ENCODE measurements at regions not wholly inside any gene's neighbourhood (a gene's known extent, or its start where the extent isn't known, plus 50 kb on each side); places are given as distances from the start of the nearest gene placed in this dataset.
A peak's percentile ranks its signal among the peaks of the same experiment; 100 is the strongest.
"Not testable (repeated sequence)": the region's sequence is repeated elsewhere in the genome, so short reads cannot be mapped to it uniquely, and the experiment has no call there.

DNA sequence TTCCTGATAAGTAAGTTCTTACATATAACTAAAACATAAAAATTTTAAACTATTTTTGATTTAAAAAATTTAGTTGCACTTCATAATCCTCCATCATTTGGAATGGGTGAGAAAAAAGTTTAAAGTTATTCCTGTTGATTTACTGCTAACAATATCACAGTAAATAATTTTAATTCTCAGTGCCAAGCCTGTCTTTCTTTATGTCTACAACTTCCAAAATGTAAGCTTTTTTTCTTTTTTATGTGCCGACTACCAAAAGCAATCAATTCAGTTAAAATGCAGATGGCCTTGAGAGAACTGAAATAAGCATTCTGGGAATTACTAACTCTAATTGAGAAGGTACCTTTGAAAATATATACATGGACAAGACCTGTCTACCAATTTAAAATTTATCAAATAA is 1224.3 kb upstream of the B3GALT2 start:
- ATAC-seq = no peak
- intact Hi-C loops (cut with DNase I) = no loop called here
- DNase-seq = no peak

DNA sequence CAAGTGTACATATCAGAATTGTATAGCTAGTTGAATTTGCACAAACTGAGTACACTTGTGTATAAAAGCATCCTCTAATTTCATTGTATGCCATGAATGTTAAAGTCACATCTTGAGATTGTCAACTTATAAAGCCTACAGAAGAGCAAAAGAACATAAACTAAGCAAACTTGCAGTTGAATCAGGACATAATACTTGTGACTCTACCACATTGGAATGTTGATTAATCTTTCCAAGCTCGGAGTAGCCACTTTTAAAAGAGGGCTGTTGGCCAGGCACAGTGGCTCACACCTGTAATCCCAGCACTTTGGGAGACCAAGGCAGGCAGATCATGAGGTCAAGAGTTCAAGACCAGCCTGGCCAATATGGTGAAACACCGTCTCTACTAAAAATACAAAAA is 1220.8 kb upstream of the B3GALT2 start:
- intact Hi-C loops (cut with DNase I); ATAC-seq; DNase-seq: not testable (repeated sequence)

DNA sequence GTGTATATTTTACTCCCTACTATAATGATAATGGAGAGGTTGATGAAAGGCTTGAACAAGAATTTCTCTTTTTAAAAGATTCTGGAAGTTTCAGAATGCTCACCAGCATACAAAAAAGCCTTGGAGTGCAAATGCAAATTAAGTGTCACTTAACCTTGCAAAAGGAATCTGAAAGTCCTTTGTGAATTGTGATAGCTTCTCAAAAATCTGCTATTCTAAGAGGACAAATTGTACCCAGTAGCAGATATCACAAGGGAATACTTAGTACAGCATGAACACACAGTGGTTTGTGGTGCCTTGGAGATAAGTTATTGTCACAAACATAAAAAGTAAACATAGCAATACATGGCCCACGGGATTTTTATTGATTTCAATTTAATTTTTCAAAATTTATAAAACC is 1208.3 kb upstream of the B3GALT2 start:
- ATAC-seq = no peak
- intact Hi-C loops (cut with DNase I) = no loop called here
- no peak for DNase-seq

DNA sequence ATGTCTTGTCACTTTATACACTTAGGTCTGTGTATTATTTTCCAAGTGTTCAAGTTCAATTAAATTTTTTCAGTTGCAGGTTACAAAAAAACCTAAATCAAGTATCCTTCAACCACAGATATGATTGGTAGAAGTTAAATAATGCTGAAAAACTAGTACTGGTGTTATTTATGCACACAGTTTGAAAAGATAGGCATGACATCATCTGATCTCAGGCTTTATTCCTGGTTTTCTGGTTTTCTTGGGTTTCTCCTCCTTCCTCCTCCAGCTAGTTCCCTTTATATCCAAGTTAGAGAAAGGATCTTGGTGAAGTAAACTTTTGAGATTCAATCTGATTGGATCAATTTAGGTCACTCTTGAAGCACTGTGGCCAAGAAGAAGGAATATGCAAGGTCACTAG is 1201.1 kb upstream of the B3GALT2 start:
- intact Hi-C loops (cut with DNase I) = no loop called here
- ATAC-seq (no peak), DNase-seq (no peak)

DNA sequence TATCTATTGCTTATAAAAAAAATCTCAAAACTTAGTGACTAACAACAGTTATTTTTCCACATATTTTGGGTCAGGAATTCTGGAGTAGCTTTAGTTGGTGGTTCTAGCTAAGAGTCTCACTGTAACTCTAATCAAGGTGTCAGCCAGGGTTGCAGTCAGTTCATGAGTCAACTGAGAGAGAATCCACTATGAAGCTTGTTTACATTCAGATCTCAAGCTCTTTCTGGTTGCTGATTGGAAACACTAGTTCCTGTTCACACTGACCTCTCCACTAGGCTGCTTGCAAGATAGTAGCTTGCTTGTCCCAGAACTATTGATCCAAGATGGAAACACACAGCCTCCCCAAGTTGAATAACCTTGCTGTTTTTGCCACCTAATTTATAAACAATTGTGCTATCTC is 1192.1 kb upstream of the B3GALT2 start:
- ATAC-seq (no peak), DNase-seq (no peak)
- intact Hi-C loops (cut with DNase I) = no loop called here

DNA sequence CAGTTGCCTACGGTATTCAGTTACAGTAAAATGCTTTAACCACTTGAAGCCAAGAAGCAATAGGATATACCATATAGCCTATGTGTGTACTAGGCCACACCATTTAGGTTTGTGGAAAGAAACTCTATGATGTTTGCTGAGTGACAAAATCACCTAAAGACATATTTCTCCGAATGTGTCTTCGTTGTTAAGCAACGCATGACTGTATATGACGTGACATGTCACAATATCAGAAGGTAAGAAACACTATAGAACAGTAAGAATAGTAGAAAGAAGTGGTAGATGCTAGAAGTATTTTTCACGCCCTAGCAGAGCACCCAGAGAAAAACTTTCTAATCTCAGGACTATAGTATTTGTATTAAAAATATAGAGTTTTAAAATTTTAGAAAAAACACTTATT is 1188.2 kb upstream of the B3GALT2 start:
- intact Hi-C loops (cut with DNase I) = no loop called here
- ATAC-seq (no peak), DNase-seq (no peak)

DNA sequence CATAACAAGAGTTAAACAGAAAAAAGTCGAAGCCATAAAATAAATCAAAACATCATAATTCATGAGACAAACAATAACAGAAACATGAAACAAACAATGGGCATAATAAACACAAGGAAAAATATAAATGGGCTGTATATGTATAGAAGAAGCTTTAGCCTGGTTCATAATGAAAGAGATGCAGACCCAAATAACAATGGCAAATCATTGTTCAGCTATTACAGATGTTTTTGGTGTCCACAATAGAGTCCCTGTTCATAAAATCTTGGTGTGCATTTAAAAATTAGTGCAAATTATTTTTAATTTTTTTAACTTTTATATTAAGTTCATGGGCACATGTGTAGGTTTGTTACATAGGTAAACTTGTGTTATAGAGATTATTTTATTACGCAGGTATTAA is 1185.9 kb upstream of the B3GALT2 start:
- DNase-seq (no peak), ATAC-seq (no peak)
- intact Hi-C loops (cut with DNase I) = no loop called here

DNA sequence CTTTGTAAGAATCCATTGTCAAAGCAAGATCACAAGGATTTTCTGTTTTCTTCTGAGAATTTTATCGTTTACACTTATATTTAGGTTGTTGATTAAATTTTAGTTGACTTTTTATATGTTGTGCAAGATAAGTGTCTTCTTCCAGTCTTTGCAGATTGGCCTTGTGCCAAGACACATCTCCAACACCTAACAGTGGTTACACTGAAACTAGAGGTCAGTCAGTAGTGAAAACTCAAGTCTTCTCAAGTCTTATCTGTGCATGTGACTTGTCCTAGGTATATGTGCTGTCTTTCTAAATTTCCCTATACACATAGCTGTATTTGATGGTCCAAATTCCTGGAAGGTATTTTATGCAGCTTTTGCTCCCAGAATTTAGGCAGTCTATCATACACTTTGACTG is 1183.2 kb upstream of the B3GALT2 start:
- no peak for DNase-seq
- no peak for ATAC-seq
- intact Hi-C loops (cut with DNase I) = no loop called here

DNA sequence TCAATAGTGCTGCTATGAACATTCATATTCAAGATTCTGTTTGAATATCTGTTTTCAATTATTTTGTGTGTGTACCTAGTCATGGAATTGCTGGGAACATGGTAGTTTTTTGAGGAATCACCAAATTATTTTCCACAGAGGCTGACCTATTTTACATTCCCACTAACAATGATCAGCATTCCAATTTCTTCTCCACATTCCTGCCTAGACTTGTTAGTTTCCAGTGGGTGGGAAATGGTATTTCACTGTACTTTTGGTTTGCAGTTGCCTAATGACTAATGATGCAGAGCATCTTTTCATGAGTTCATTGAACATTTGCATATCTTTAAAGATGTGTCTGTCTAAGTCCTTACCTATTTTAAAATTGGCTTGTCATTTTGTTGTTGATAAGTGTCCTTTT is 1182.6 kb upstream of the B3GALT2 start:
- intact Hi-C loops (cut with DNase I) = no loop called here
- no peak for ATAC-seq
- DNase-seq = no peak

DNA sequence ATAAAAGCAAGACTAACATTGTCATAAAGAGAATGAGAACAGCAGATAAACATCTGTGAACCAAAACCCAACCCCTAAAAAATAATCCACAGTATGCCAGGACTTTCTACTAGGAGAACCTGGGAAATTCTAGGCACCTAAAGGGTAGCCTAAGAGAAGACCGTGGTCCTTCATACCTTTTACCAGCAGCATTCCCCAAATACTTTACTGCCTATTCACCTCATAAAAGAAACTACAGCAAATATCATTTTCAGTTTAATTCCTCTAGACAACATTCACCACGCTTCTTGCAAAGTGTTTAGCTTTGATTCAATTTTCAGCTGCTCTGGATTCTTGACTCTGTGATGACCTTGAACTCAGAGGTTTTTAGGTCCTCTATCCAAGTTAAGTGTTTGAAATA is 1180.7 kb upstream of the B3GALT2 start:
- intact Hi-C loops (cut with DNase I) = no loop called here
- ATAC-seq (no peak), DNase-seq (no peak)

DNA sequence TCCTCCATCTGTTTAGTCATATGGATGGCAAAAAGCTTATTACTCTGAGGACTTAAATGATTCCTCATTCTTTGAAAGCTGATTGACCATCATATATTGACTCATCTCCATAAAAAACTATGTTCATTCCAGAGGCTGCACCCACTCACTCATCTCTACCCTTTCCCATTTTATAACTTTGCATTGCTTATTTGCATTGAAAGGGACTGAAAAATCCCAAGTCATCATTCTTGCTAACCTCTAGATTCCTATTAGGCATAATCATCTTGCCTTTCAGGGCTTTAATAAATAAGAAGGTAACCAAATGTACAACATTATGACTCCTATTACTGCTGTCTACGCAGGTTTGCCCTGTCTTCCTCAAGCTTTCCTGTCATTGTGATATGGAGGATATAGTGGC is 1180.3 kb upstream of the B3GALT2 start:
- no peak for DNase-seq
- no peak for ATAC-seq
- intact Hi-C loops (cut with DNase I) = no loop called here

DNA sequence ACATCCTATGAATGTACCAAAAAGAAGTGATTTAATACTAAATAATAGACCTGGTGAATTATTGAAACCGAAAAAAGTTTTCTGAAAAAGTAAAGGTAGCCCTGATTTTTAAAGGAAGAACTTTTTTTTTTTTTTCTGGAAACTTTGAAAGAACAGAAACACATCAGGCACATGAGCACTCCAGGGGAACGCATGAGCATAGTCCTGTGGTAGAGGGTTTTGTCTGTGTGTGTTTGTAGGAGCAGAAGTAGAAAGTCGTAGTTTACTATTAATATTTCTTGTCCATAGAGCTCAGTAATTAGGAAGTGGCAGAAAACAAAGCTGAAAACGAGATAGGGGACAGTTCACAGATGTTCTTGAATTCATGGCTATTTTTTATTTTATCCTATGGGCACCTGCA is 1175.9 kb upstream of the B3GALT2 start:
- DNase-seq (no peak), ATAC-seq (no peak)
- intact Hi-C loops (cut with DNase I) = no loop called here

DNA sequence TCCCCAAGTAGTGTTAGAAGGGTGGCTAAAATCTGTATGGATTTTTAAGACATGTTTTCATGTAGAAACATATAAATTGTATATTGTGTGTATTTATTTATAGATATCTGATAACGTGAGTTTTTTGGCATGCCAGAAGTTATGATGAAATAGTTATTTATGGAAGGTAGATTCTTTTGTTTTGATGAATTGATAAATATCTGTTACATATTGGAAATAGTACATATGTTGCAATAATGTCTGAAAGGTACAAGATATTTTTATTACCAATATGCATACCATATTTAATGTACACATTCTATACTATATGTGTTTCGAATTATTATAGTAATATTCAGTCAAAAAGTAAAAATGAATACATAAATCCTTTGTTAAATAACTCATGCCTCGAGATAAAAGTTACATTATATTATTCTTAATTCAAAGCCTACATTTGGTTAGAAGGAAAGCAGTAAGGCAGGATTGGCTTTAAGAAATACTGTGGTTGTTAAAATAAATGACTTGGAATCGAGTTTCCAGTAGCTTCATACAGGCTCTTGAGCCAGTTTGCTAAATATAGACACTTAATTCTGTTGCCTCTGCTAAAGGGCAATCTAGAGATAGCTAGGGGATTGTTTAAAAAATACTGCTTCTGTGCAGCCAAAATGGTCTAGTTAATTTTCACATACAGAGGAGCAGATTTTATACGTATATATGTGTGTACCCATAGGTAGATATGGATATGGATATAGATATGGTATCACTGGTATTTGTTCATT is 1175.1 kb upstream of the B3GALT2 start:
- intact Hi-C loops (cut with DNase I) = no loop called here
- ATAC-seq (peak in 1 of 2 donors; percentile 55), DNase-seq (no peak)

DNA sequence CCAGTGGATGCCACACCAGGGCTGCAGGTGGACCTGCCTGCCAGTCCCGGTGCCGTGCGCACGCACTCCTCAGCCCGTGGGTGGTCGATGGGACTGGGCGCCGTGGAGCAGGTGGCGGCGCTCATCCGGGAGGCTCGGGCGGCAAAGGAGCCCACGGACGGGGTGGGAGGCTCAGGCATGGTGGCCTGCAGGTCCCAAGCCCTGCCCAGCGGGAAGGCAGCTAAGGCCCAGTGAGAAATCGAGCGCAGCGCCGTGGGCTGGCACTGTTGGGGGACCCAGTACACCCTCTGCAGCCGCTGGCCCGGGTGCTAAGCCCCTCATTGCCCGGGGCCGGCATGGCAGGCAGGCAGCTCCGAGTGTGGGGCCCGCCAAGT is 1171.8 kb upstream of the B3GALT2 start:
- DNase-seq (no peak), ATAC-seq (no peak)
- intact Hi-C loops (cut with DNase I) = no loop called here

DNA sequence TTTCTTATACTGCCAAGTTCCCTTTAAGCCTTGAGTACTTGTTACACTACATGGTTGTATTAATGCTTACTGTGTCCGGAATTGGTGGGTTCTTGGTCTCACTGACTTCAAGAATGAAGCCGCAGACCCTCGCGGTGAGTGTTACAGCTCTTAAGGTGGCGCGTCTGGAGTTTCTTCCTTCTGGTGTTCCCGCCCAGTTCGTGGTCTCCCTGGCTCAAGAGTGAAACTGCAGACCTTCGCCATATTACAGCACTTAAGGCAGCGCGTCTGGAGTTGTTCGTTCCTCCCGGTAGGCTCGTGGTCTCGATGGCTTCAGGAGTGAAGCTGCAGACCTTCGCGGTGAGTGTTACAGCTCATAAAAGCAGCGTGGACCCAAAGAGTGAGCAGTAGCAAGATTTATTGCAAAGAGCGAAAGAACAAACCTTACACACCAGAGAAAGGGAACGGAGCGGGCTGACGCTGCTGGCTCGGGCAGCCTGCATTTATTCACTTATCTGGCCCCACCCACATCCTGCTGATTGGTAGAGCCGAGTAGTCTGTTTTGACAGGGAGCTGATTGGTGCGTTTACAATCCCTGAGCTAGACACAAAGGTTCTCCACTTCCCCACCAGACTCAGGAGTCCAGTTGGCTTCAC is 1171.3 kb upstream of the B3GALT2 start:
- intact Hi-C loops (cut with DNase I); ATAC-seq; DNase-seq: not testable (repeated sequence)

DNA sequence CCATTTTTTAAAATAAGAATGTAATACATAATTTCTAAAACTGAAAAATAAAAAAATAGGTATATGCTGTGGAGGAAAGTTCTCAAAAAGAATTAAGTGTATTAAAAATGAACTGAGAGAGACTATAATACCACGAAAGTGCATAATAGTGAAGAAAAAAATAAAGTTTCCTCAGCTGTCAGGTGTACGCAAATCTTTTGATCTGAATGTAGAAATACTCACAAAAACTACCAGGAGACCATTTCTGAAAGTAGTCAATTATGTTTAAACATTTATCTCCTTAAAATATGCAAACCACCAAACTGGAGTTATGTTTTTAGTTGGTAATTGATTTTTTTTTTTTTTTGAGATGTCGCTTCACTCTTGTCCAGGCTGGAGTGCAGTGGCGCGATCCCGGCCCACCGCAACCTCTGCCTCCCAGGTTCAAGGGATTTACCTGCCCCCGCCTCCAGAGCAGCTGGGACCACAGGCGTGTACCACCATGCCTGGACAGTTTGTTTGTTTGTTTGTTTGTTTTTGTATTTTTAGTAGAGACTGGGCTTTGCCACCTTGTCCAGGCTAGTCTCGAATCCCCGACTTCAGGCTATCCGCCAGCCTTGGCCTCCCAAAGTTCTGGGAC is 1169.2 kb upstream of the B3GALT2 start:
- intact Hi-C loops (cut with DNase I) = no loop called here
- ATAC-seq = no peak
- DNase-seq = no peak

DNA sequence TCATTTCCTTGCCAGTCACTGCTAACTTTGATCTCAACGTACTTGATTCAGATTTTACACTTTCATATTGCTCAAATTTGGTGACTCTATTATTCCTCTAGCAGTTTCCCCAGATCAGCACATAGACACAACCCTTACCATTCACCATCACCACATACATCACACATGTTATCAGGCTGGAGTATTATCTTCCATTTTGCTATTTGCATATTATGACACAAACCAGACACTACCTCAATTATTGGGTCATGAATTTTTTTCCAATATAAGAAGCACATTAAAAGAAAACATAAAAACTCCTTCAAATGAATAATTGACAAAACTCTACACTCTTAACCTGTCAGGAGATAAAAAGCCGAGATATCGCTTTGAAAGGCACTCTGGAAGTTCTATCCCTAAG is 1166.7 kb upstream of the B3GALT2 start:
- ATAC-seq = no peak
- no peak for DNase-seq
- intact Hi-C loops (cut with DNase I) = no loop called here

DNA sequence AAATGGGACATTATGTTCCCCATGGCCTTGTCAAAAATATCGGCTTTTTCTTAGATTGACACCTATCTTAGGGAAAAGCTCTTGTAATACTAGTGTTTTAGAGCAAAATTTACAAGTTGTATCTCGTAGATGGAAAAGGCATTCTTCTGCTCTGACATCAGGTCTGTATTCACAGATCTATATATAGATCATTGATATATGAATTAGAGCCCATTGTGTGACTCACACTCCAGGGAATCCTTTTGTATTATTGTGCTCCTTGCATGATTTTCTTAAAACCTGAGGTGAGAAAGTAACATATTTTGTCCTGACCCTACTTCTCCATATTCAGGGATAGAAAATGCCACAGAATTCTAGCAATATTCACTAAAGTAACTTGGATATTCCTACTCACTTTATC is 1160.8 kb upstream of the B3GALT2 start:
- ATAC-seq (no peak), DNase-seq (no peak)
- intact Hi-C loops (cut with DNase I) = no loop called here

DNA sequence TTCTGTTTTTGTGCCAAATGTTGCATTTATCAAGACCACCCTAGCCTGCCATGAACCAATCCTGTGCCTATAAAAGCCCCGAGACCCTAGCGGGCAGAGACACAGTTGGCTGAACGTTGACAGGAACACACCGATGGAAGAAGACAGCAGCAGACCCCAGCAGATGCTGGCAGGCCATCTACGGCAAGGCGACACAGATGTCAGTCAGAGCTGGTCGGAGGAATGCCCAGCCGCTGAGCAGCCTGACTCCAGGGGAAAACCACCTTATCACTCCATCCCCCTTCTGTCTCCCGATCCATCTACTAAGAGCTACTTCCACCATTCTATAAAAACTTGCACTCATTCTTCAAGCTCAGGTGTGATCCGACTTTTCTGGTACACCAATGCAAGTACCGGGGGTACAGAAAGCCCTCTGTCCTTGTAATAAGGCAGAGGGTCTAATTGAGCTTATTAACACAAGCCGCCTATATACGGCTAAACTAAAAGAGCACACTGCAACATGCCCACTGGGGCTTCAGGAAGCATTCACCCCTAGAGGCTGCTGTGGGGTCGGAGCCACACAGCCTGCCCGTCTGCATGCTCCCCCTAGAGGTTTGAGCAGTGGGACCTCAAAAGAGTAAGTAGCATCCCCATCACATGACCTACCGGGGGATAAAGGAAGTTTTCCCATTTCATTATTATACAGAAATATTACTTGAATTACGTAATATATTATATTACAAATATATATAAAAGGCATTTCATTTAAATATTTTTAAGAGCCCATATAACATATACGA is 1156.3 kb upstream of the B3GALT2 start:
- ATAC-seq = no peak
- DNase-seq = no peak
- intact Hi-C loops (cut with DNase I) = no loop called here

DNA sequence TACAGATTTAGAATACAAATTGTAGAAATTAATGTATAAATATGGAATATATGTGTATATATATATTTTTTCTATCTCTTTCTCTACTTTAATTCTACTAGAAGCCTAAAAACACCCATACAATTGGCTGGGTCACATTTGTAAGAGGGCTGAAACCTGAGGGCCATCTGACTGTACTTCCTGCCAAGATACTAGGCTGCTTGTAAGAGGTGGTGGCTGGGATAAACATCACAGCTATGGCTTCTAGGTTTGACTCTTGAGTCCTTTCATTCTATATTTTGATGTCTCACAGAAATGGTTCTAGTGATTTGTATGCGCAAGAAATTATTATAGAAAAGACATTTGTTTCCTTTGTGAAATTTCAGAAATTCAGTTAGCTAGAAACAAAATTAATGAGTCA is 1155.2 kb upstream of the B3GALT2 start:
- no peak for ATAC-seq
- intact Hi-C loops (cut with DNase I) = no loop called here
- DNase-seq = no peak

All from left cardiac atrium (tissue), 4 donors.